ENCODE measurements at regions not wholly inside any gene's neighbourhood (a gene's known extent, or its start where the extent isn't known, plus 50 kb on each side); places are given as distances from the start of the nearest gene placed in this dataset.

DNA sequence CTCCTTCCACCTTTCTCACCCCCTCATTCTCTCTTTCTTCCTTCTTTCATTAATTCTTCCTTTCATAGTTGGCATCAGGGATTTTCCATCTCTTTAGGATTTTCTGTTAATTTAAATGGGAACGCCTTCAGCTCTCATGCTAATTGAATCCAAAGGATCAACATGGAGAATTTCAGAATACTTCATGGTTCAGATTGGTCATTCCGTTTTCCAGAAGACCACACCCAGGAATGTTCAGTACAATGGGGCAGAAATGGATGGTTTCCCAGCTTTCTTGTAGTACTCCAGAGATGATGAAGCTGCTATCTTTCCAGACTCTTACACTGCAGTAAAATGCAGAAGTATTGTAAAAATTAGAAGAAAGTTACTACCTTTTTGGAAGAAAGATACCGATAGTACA is 440.0 kb downstream of the DAD1 start:
- H2AFZ ChIP-seq (ENCODE audit: insufficient read depth, low read depth, low read length, poor library complexity, severe bottlenecking): no peak overlapping the region
- H3K9me3 ChIP-seq (ENCODE audit: control extremely low read depth in 1 of 3, control insufficient read depth in 2 of 3, insufficient read depth in 1 of 3, low read length in 2 of 3): no peaks in the 10 kb centered on the region
- WGBS (ENCODE audit: insufficient coverage): no CpG with 5 or more reads among the region's 3 CpGs
- no peaks in the 10 kb centered on the region for H3K79me2 ChIP-seq (ENCODE audit: control insufficient read depth, insufficient read depth, low read length)
- POLR2A ChIA-PET: no interaction called here
- no peak overlapping the region for H3K4me2 ChIP-seq (replicated peaks; ENCODE audit: low read depth, low read length, poor library complexity, severe bottlenecking)
- no peaks in the 10 kb centered on the region for H3K9me3 Mint-ChIP-seq (ENCODE audit: insufficient read depth)
- H3K36me3 ChIP-seq (replicated peaks in 1 of 2; ENCODE audit: control extremely low read depth in 1 of 2, control insufficient read depth in 1 of 2, extremely low read depth in 1 of 2, insufficient read depth in 2 of 2, low read length in 1 of 2): no peaks in the 10 kb centered on the region
- CTCF ChIA-PET: no interaction called here
- no peak overlapping the region for H3K4me3 Mint-ChIP-seq
- H4K20me1 ChIP-seq (ENCODE audit: control insufficient read depth, insufficient read depth, low read length, poor library complexity, severe bottlenecking): no peaks in the 10 kb centered on the region
- H3K4me1 Mint-ChIP-seq: no peaks in the 10 kb centered on the region
- TF ChIP-seq EZH2 (IDR thresholded peaks at IDR 0.05; ENCODE audit: borderline replicate concordance, insufficient read depth, low read depth, low read length, poor library complexity, severe bottlenecking): no peak
- TF ChIP-seq, protein P1, sequence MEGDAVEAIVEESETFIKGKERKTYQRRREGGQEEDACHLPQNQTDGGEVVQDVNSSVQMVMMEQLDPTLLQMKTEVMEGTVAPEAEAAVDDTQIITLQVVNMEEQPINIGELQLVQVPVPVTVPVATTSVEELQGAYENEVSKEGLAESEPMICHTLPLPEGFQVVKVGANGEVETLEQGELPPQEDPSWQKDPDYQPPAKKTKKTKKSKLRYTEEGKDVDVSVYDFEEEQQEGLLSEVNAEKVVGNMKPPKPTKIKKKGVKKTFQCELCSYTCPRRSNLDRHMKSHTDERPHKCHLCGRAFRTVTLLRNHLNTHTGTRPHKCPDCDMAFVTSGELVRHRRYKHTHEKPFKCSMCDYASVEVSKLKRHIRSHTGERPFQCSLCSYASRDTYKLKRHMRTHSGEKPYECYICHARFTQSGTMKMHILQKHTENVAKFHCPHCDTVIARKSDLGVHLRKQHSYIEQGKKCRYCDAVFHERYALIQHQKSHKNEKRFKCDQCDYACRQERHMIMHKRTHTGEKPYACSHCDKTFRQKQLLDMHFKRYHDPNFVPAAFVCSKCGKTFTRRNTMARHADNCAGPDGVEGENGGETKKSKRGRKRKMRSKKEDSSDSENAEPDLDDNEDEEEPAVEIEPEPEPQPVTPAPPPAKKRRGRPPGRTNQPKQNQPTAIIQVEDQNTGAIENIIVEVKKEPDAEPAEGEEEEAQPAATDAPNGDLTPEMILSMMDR (IDR thresholded peaks at IDR 0.05): no peak
- H3K27ac ChIP-seq (ENCODE audit: low read length in 2 of 2): no peak overlapping the region
- H3K27me3 Mint-ChIP-seq: peaks cover 49% of the 10 kb centered on the region
- H3K4me1 ChIP-seq (ENCODE audit: control insufficient read depth in 2 of 2, insufficient read depth in 2 of 2, low read length in 2 of 2): no peaks in the 10 kb centered on the region
- no peak overlapping the region for H3K27ac Mint-ChIP-seq
- DNase-seq (no peak), ATAC-seq (ENCODE audit: low read depth) (no peak)
- H3K9ac ChIP-seq (ENCODE audit: low read length): no peak overlapping the region
- intact Hi-C loops (cut with micrococcal nuclease): no loop called here
- H3K4me3 ChIP-seq (ENCODE audit: control extremely low read depth in 1 of 5, extremely low read depth in 1 of 5, insufficient read depth in 1 of 5, low read depth in 2 of 5, low read length in 4 of 5): no peak overlapping the region
- peaks cover 0 to 7% (median 4%) of the 10 kb centered on the region in 4 experiments for H3K27me3 ChIP-seq (replicated peaks in 1 of 4; ENCODE audit: control extremely low read depth in 1 of 4, control insufficient read depth in 3 of 4, insufficient read depth in 4 of 4, low read length in 3 of 4)

- no peak overlapping the region for H3K4me3 Mint-ChIP-seq
- no peak overlapping the region for H3K9ac ChIP-seq (ENCODE audit: low read length)
- H3K9me3 Mint-ChIP-seq (ENCODE audit: insufficient read depth): no peaks in the 10 kb centered on the region
- intact Hi-C loops (cut with micrococcal nuclease): no loop called here
- no peaks in the 10 kb centered on the region for H3K79me2 ChIP-seq (ENCODE audit: control insufficient read depth, insufficient read depth, low read length)
- DNase-seq (no peak), ATAC-seq (ENCODE audit: low read depth) (no peak)
- no peaks in the 10 kb centered on the region for H3K4me1 Mint-ChIP-seq
- no peaks in the 10 kb centered on the region for H3K9me3 ChIP-seq (ENCODE audit: control extremely low read depth in 1 of 3, control insufficient read depth in 2 of 3, insufficient read depth in 1 of 3, low read length in 2 of 3)
- TF ChIP-seq EZH2 (IDR thresholded peaks at IDR 0.05; ENCODE audit: borderline replicate concordance, insufficient read depth, low read depth, low read length, poor library complexity, severe bottlenecking): no peak
- TF ChIP-seq, protein P1 (IDR thresholded peaks at IDR 0.05): no peak
- H2AFZ ChIP-seq (ENCODE audit: insufficient read depth, low read depth, low read length, poor library complexity, severe bottlenecking): no peak overlapping the region
- ChIA-PET POLR2A (no interaction called here), CTCF (no interaction called here)
- H4K20me1 ChIP-seq (ENCODE audit: control insufficient read depth, insufficient read depth, low read length, poor library complexity, severe bottlenecking): no peaks in the 10 kb centered on the region
- 86% methylated on average over 2 of the region's 3 CpGs for WGBS (ENCODE audit: insufficient coverage)
- no peak overlapping the region for H3K4me3 ChIP-seq (ENCODE audit: control extremely low read depth in 1 of 5, extremely low read depth in 1 of 5, insufficient read depth in 1 of 5, low read depth in 2 of 5, low read length in 4 of 5)
- H3K4me1 ChIP-seq (ENCODE audit: control insufficient read depth in 2 of 2, insufficient read depth in 2 of 2, low read length in 2 of 2): no peaks in the 10 kb centered on the region
- peaks cover 0 to 6% (median under 1%) of the 10 kb centered on the region in 4 experiments for H3K27me3 ChIP-seq (replicated peaks in 1 of 4; ENCODE audit: control extremely low read depth in 1 of 4, control insufficient read depth in 3 of 4, insufficient read depth in 4 of 4, low read length in 3 of 4)
- no peak overlapping the region for H3K27ac ChIP-seq (ENCODE audit: low read length in 2 of 2)
- H3K27ac Mint-ChIP-seq: no peak overlapping the region
- no peaks in the 10 kb centered on the region for H3K36me3 ChIP-seq (replicated peaks in 1 of 2; ENCODE audit: control extremely low read depth in 1 of 2, control insufficient read depth in 1 of 2, extremely low read depth in 1 of 2, insufficient read depth in 2 of 2, low read length in 1 of 2)
- H3K27me3 Mint-ChIP-seq: peaks cover 44% of the 10 kb centered on the region
- H3K4me2 ChIP-seq (replicated peaks; ENCODE audit: low read depth, low read length, poor library complexity, severe bottlenecking): no peak overlapping the region
These were observed 441.3 kb downstream of the DAD1 start for GRCh38 chr14:22147716-22148115.
